ENCODE measurements at regions not wholly inside any gene's neighbourhood (a gene's known extent, or its start where the extent isn't known, plus 50 kb on each side); places are given as distances from the start of the nearest gene placed in this dataset.

- no peak for TF ChIP-seq CTCF (IDR thresholded peaks at IDR 0.05)
- no peak for TF ChIP-seq POLR2AphosphoS5 (IDR thresholded peaks at IDR 0.05)
Measured at GRCh38 chr20:39878320-39878719, 810.7 kb downstream of the MAFB start.

All from sigmoid colon (tissue), 4 donors.